Neural cell (in vitro differentiated cells): ENCODE measurements at regions not wholly inside any gene's neighbourhood (a gene's known extent, or its start where the extent isn't known, plus 50 kb on each side); places are given as distances from the start of the nearest gene placed in this dataset.

Experiments
- H2AFZ ChIP-seq: fragments of 200-600, 300-800 bp; sonication (generic), shearing (Covaris generic); 2 replicates; pipeline ENCODE4 v1.6.0; 2014; ENCODE audit warnings: low read depth, mild to moderate bottlenecking, antibody characterized with exemption, low read length, moderate library complexity
- H3F3A ChIP-seq: fragments of 200-600 bp; shearing (Covaris generic); 2 replicates; pipeline ENCODE4 v1.6.1; 2016; ENCODE audit warnings: mild to moderate bottlenecking, moderate library complexity, mixed read lengths, antibody characterized with exemption, low read length; ENCODE audit not compliant: insufficient read depth, poor library complexity, severe bottlenecking
- H3K27ac ChIP-seq: fragments of 200-600, 300-800 bp; sonication (generic), shearing (Covaris generic); 2 replicates; pipeline ENCODE4 v1.5.1; 2014; ENCODE audit warnings: mild to moderate bottlenecking, low read length, moderate library complexity
- H3K27me3 ChIP-seq: fragments of 300-800, 200-600 bp; sonication (generic), shearing (Covaris generic); 2 replicates; pipeline ENCODE4 v1.6.0; 2014; ENCODE audit warnings: mild to moderate bottlenecking, low read depth, low read length, moderate library complexity; ENCODE audit not compliant: insufficient read depth
- H3K36me3 ChIP-seq: fragments of 300-800, 200-600 bp; sonication (generic), shearing (Covaris generic); 2 replicates; pipeline ENCODE4 v1.5.1; 2014; ENCODE audit warnings: mild to moderate bottlenecking, antibody characterized with exemption, low read length, moderate library complexity; ENCODE audit not compliant: insufficient read depth
- H3K4me2 ChIP-seq: fragments of 300-800, 200-600 bp; sonication (generic), shearing (Covaris generic); 2 replicates; pipeline ENCODE4 v1.6.0; 2014; ENCODE audit warnings: mild to moderate bottlenecking, low read length
- H3K4me3 ChIP-seq: fragments of 300-800, 200-600 bp; sonication (generic), shearing (Covaris generic); 2 replicates; pipeline ENCODE4 v1.5.1; 2014; ENCODE audit warnings: mild to moderate bottlenecking, low read length, moderate library complexity
- H3K79me2 ChIP-seq: fragments of 200-600 bp; shearing (Covaris generic); replicated peaks from 2 replicates; pipeline ENCODE4 v1.6.0; 2014; ENCODE audit warnings: mild to moderate bottlenecking, low read length, moderate library complexity; ENCODE audit not compliant: insufficient read depth
- H3K9ac ChIP-seq: fragments of 300-800, 200-600 bp; sonication (generic), shearing (Covaris generic); 2 replicates; pipeline ENCODE4 v1.6.1; 2016; ENCODE audit warnings: mild to moderate bottlenecking, low read length, mixed read lengths
- H3K9me2 ChIP-seq: fragments of 200-600 bp; shearing (Covaris generic); 2 replicates; pipeline ENCODE4 v1.6.1; 2016; ENCODE audit warnings: mild to moderate bottlenecking, low read length, mixed read lengths; ENCODE audit not compliant: insufficient read depth
- H3K9me3 ChIP-seq: fragments of 200-600, 300-800 bp; sonication (generic), shearing (Covaris generic); 2 replicates; pipeline ENCODE4 v1.6.1; 2016; ENCODE audit warnings: mild to moderate bottlenecking, mixed run types, low read length, moderate library complexity, mixed read lengths
- H4K20me1 ChIP-seq: fragments of 200-600 bp; shearing (Covaris generic); 2 replicates; pipeline ENCODE4 v1.6.1; 2016; ENCODE audit warnings: mild to moderate bottlenecking, mixed run types; ENCODE audit not compliant: insufficient read depth
- CTCF ChIP-seq: fragments of 450-650 bp; IDR thresholded peaks from 2 replicates; pipeline ENCODE4 v1.5.1; 2014; ENCODE audit warnings: antibody characterized with exemption, mild to moderate bottlenecking, moderate library complexity; ENCODE audit not compliant: poor library complexity, severe bottlenecking
- EP300 ChIP-seq: fragments of 450-650 bp; conservative IDR thresholded peaks from 2 replicates; pipeline ENCODE4 v1.6.1; 2014; ENCODE audit warnings: antibody characterized with exemption, mild to moderate bottlenecking, moderate library complexity; ENCODE audit not compliant: poor library complexity, severe bottlenecking
- EZH2 ChIP-seq: fragments of 200-600, 300-800 bp; shearing (Covaris generic), sonication (generic); IDR thresholded peaks from 2 replicates; pipeline ENCODE4 v1.6.1; 2014; ENCODE audit warnings: antibody characterized with exemption, low read length, borderline replicate concordance, mild to moderate bottlenecking; ENCODE audit not compliant: insufficient read depth, poor library complexity, severe bottlenecking
- MXI1 ChIP-seq: fragments of 450-650 bp; conservative IDR thresholded peaks from 2 replicates; pipeline ENCODE4 v1.6.1; 2014; ENCODE audit warnings: antibody characterized with exemption, mild to moderate bottlenecking; ENCODE audit not compliant: poor library complexity, severe bottlenecking
- POLR2AphosphoS5 ChIP-seq: IDR thresholded peaks from 2 replicates; pipeline ENCODE4 v1.6.1; 2012
- RAD21 ChIP-seq: fragments of 450-650 bp; conservative IDR thresholded peaks from 2 replicates; pipeline ENCODE4 v1.6.1; 2014; ENCODE audit warnings: antibody characterized with exemption, mild to moderate bottlenecking, moderate library complexity
- REST ChIP-seq: IDR thresholded peaks from 2 replicates; pipeline ENCODE4 v1.6.1; 2012; ENCODE audit warnings: borderline replicate concordance
- SMC3 ChIP-seq: fragments of 450-650 bp; conservative IDR thresholded peaks from 2 replicates; pipeline ENCODE4 v1.6.1; 2014; ENCODE audit warnings: antibody characterized with exemption, mild to moderate bottlenecking, moderate library complexity; ENCODE audit not compliant: poor library complexity
- TAF1 ChIP-seq: IDR thresholded peaks from 2 replicates; pipeline ENCODE4 v1.6.1; 2012; ENCODE audit warnings: low read depth

GRCh38 chr12:91307957-91308670 lies 125.5 kb upstream of the DCN start:
- no peaks in the 10 kb centered on the region for H3K9me2 ChIP-seq
- no peak overlapping the region for H3K4me3 ChIP-seq
- H3K9ac ChIP-seq = no peak overlapping the region
- no peaks in the 10 kb centered on the region for H4K20me1 ChIP-seq
- no peaks in the 10 kb centered on the region for H3K79me2 ChIP-seq
- no peaks in the 10 kb centered on the region for H3F3A ChIP-seq
- no peak overlapping the region for H3K27ac ChIP-seq
- H3K4me2 ChIP-seq = no peak overlapping the region
- no peaks in the 10 kb centered on the region for H3K27me3 ChIP-seq
- TF ChIP-seq TAF1 (no peak), EP300 (no peak), CTCF (no peak), EZH2 (no peak)
- H3K9me3 ChIP-seq = no peaks in the 10 kb centered on the region
- H3K36me3 ChIP-seq = no peaks in the 10 kb centered on the region
- H2AFZ ChIP-seq = no peak overlapping the region

- Histone ChIP-seq H3F3A (no peaks in the 10 kb centered on the region), H3K9me3 (no peaks in the 10 kb centered on the region), H3K4me3 (no peak overlapping the region), H3K36me3 (no peaks in the 10 kb centered on the region), H3K27ac (no peak overlapping the region), H4K20me1 (no peaks in the 10 kb centered on the region), H3K9ac (no peak overlapping the region), H3K9me2 (no peaks in the 10 kb centered on the region), H3K27me3 (no peaks in the 10 kb centered on the region), H3K4me2 (no peak overlapping the region), H3K79me2 (no peaks in the 10 kb centered on the region), H2AFZ (no peak overlapping the region)
- TF ChIP-seq MXI1 = no peak
- no peak for TF ChIP-seq EP300
- TF ChIP-seq REST = no peak
- TF ChIP-seq POLR2AphosphoS5 = no peak
- TF ChIP-seq EZH2 = no peak
- TF ChIP-seq RAD21 = no peak
- TF ChIP-seq SMC3 = no peak
- no peak for TF ChIP-seq CTCF
- TF ChIP-seq TAF1 = no peak
Measured at GRCh38 chr12:91290354-91290753, 107.7 kb upstream of the DCN start.
